ENCODE measurements at regions not wholly inside any gene's neighbourhood (a gene's known extent, or its start where the extent isn't known, plus 50 kb on each side); places are given as distances from the start of the nearest gene placed in this dataset.

DNA sequence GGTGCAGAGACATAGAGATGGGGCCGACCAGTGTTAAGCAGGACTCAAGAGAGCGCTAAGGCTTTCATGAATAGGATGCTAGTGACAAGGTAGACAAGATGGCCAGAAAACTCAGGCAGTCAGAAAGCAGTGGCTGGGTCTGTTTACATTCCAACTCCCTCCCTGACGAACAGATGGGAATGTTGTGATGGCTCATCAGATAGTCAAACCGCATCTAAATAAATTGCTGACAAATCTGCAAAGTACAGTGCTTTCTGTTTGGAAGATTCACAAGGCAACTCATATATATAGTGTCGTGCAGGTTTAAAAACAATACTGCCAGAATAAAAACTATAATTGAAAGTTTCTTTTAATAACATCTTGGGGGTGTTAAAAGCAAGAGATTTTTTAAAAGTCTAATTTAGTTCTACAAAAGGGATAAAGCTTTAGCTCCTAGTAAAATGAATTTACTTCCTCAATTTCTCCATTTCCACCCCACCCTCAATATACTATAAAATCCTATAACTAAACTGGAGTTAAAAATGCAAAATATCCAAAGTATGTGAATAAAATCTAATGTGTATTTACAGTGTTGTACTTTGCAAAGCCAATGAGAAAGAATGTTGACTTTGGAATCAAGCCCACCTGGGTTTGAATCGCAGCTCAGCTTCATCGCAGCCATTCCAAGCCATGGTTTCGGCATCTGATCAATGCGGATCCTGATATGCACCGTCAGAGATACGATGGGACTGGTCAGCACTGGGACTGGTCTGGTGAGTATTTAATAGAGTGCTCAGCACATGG lies 247.3 kb upstream of the PDE10A start:
- DNase-seq: no peak

DNA sequence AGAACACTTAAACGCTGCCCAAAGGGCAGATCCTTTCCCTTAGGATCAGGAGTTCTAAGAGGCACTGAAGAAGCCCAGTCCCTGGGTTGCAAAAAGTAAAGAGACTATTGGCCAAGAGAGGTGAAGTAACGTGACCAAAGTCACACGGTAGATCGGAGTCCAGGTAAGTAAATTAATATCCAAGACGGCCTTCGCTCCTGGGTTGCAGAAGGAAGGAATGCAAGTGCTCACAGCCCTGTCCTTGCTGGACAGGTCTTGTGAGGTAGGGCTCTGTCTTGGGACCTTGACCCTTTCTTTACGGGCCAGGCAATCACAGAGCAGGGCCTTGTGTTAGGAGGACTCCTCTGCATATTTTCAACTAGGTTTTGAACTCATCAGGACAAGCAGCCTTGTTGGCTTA lies 243.7 kb upstream of the PDE10A start:
- DNase-seq: no peak

DNA sequence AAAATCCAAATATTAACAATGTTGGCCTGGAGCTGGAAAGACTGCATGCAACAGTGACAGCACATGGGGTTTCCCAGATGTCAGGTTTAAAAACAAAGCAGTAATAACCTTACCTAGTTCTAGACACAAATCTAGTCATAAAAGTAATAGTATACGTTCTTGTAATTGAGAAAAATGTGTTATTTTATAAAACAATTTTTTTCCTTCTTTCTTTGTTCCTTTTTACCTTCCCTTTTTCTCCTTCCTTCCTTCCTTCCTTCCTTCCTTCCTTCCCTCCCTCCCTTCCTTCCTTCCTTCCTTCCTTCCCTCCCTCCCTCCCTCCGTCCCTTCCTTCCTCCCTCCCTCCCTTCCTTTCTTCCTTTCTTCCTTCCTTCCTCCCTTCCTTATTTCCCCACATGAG lies 242.7 kb upstream of the PDE10A start:
- no peak for DNase-seq

DNA sequence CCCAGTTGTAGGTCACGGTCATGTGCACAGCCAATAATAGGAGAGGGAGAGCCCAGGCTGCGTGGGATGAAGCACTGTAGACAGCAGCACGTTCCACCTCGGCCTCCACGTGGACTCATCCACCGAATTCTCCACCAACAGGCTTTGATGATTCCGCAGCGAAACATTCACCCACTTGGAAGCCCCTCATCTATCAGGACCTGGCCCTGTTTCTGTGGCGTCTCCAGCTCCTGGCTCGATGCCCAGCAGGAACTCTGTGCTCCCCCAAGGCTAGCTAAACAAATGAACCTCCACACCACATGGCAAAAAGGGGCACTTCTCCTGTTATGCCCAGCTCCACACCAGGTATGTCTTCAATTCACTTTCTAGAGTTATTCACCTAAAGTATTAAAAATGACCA lies 237.9 kb upstream of the PDE10A start:
- no peak for DNase-seq

DNA sequence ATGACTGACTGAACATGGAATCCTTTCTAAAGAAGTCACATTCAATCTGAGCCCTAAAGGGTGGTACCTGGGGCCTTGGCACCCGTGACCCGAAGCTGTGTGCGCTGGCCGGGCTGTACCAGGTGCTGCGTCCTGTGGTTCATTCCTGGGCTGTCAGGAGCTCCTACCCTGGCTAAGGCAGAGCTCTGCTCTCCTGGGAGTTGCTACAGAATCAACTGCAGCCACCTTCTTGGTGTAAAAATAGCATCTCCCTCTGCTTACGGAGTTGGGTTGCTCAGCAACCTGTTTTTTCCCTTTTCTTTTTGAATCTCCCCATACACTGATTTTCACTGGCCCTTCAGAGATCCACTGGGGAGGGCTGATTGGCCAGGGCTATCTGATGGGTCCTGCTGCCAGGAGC lies 236.6 kb upstream of the PDE10A start:
- no peak for DNase-seq

DNA sequence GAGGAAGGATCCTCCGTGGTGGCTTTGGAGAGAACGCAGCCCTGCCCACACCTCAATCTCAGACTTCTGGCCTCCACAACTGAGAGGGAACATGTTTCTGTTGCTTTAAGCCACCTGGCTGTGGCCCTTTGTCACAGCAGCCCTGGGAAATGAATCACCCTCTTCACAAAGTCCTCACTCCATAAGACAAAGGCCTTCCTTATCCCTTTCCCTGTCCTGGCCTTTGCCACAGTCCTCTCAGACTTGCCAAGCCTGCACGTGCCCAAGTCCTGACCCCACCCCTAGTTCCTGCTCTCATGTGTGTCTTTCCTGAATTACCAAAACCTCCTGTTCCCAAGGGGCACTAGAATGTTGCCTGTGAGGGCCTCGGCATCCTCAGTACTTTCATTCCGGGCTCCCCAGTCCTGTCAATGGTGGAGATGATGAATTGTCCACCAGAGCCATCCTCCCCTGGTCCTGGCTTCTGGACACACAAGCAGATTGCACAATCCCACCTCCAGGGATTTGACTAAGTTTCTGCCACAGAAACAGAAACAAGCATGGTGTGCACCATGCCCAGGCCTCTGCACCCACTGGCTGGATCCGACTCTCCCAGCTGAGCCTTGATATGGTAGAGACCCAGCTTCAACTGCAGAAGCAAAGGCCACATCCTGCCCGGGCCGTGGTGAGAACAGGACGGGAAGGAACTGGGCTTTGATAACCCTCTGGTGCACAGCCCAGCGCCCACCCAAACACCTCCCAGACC lies 232.6 kb upstream of the PDE10A start:
- no peak for DNase-seq

DNA sequence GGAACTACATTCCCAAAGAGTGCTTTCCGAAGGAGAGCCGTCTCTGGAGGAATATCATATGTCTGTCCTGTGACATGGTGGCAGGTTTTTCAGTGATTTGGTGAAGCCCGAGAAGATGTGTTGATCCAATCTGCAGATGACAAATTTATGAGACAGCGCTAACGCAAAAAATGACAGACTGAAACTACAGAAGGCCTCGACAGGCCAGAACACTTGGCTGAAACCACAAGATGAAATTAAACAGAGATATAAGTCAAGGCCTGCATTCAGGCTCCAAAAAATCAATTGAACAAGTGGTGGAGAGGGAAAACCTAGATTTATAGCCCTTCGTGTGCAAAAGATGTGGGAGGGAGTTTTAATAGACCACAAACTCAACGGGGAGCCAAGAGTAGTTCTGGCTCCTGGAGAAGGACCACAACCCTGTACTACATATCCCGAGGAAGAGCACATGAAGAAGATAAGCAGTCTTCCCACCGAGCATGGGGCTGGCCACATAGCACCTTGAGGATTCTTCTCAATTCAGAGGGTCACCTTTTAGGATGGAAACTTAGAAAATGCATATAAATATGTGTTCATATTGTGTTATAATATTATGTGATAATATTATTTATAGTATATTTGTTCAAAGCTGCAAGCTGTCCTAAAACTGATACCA lies 231.3 kb upstream of the PDE10A start:
- DNase-seq: no peak

DNA sequence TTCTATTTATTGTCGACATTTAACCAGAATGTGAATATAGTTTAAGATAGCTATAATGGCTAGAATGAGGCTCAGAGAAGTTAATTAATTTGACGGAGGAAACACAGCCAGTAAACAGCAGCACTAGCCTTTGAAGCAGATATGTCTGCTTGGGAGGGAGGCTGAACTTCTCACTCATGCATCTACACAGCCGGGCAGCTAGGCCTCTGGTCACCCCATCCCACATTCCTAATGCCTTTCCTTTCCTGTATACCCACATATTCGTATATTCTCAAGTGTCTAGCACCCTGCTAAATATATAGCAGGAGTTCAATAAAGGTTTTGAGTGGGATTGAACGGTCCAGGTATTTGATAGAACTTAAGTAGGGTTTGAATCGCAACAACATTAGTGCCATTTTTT lies 230.4 kb upstream of the PDE10A start:
- DNase-seq: no peak

DNA sequence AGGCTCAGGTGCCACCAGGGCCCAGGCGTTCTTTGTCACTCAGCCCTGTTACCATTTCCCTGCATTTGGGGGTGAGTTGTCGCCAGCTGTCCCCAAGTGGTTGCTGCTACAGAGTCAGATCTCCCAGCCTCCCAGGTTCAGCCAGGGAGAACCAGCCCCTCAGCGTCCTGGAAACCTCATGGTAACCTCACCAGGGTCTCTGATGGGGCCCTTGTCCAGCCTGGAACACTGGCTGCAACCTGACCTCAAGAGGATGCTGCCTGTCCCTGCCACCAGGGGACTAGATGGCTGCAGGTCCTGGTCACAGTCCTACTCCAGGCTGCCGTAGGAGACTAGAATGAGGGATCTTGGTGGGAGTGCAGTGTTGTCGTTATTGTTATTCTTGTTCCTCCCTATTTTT lies 228.3 kb upstream of the PDE10A start:
- DNase-seq: no peak

DNA sequence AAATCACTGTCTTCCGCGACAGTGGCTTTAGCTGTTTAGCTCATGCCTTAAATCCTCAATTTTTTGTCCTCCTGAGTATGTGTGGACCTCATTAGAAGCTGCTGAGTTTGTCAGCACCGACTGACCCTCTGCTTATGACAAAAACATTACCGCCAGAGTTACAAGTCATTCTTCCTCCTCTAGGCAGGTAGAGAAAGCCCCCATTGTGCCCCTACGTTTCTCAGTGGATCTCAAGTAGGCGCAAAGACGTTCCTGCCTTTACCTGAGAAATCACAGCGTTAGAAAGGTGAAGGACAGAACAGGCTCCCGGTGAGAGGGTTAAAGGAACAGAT lies 227.3 kb upstream of the PDE10A start:
- DNase-seq: no peak

DNA sequence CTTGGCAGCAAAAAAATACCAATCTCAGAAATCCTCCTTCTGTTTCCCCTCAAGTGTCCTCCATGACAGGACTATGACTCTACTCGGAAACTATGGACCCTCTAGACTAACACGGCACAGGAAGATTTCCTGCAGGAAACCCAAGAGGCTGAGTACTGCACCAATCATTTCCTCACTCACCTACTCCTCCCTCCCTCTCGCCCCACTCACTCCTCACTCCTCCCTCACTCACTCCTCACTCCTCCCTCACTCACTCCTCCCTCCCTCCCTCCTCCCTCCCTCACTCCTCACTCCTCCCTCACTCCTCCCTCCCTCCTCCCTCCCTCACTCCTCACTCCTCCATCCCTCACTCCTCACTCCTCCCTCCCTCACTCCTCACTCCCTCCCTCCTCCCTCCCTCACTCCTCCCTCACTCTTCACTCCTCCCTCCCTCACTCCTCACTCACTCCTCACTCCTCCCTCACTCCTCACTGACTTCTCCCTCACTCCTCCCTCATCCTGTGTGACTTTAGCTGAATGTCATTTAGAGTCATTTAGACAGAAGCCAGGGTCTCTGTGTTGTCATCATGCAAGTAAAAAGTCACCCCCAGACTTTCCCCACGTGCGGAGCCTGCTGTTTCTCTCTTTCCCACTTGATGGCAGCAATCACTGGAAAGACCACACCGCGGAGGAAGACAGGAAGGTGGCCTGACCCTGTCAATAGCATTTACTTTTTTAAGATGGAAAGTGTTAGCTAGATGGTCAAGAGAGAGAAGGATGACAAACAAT lies 226.8 kb upstream of the PDE10A start:
- peak; percentile 58 for DNase-seq

DNA sequence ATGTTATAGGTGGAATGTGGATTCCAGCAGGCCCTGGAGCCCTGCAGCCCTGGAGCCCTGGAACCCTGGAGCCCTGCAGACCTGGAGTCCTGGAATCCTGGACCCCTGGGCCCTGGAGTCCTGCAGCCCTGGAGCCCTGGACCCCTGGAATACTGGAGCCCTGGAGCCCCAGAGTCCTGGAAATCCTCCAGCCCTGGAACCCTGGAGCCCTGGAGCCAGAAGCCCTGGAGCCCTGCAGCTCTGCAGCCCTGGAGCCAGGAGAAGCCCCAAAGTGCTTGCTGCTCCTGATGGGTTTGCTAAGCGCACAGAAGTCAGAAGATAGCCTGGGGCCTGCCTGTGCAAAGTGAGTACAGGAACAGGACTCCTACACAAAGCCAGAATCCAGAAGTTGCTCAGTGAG lies 223.1 kb upstream of the PDE10A start:
- DNase-seq: no peak

DNA sequence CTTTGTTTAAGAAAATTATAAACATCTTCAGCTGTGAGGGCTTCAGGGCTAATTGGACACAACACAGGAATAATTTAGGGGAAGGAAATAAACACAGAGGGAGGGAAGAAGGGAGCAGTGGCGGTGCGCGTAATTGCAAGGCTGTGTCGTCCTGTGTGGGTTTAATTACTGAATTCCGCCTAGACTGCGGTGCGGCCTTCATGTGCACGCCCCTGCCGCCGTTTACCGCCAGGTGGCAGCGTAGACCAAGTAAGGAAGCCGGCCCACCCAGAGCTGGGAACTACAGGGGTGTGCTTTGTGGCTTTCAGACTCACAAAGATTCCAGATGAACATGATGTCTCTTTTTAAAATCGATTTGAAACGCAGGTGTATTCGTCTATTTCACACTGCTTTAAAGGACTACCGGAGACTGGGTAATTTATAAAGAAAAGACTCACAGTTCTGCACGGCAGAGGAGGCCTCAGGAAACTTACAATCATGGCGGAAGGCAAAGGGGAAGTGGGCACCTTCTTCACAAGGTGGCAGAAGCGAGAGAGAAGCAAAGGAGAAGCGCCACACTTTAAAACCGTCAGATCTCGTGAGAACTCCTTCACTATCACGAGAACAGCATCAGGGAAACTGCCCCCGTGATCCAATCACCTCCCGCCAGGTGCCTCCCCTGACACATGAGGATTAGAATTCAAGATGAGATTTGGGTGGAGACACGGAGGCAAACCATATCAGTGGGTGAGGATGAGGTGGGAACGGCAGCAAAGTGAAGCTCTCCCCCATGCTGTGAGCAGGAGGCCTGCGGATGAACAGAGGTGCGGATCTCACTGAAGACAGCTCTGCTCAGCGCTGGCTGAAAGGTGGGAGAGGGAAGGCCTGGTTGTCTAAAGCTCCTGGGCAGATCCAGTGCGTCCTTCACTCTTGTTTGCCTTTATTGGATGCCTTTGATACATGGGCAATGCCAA lies 222.0 kb upstream of the PDE10A start:
- peak; percentile 88 for DNase-seq

DNA sequence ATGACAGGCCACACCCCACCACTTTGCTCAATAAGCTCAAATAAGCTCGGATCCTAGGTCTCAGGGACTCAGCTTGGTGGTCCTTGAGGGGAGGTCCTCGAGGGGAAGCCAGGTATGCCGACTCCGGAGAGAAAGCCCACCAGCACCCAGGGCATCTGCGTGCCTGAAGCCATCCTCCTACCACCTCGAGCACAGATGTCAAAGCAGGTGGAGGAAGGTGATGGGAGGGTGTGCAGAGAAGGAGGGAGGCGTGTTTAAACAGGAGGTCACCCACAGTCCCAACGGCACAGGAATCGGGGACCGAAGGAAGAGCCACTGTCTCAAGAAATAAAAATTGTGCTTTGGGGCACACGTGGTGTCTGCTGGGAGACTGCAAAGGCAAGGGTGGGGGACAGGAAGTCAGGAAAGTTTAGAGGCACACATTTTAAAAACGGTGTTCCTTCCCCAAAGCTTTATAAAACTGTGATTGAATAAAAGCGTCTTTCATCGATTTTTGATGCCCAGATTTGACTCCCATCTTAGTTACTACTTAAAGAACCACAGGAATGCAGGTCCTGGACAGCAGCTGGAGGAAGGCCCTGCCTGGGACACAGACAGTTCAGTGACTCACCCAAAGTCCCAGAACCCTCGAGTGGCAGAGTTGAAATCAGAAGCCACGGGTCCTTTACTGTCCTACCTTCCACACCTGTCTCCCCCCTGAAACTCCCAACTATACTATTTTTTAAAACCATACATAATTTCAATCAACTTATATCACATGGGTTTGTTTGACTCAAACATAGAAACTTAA lies 221.0 kb upstream of the PDE10A start:
- DNase-seq: no peak

DNA sequence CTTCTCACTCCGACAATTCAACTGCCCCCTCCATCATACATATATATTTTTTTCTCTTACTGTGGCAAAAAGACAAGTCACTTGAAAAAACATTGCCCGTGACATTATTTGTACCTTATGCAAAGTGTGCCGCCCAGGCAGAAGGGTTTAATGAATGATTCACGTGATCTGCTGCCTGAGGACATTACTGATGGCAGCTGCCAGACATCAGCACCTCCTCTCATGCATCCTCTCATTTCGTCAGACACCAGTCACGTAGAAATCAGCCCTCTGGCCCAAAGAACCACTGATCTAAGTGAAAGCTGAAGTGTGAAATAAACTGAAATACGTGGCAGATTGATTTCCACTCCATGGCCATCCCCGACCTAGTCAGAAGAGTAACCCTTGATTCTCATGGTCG lies 218.8 kb upstream of the PDE10A start:
- DNase-seq: peak; percentile 26

DNA sequence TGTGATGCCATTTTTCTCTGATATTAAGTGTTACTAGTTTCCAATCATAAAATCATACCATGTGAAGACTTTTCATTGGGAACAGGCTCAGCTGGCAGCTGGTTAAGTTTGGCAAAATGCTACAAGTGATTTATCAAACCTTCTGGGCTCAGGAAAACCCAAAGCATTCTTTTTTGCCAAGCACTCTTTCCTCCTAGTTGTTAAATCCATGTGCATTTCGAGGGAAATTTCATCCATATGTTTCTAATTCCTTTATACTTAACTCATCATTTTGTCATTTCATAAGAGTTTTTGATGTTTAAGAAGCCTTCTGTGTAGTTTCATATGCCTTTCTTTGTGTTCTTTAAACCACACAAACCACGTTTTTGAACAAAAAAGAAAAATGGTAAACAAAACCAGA lies 217.6 kb upstream of the PDE10A start:
- DNase-seq: no peak

DNA sequence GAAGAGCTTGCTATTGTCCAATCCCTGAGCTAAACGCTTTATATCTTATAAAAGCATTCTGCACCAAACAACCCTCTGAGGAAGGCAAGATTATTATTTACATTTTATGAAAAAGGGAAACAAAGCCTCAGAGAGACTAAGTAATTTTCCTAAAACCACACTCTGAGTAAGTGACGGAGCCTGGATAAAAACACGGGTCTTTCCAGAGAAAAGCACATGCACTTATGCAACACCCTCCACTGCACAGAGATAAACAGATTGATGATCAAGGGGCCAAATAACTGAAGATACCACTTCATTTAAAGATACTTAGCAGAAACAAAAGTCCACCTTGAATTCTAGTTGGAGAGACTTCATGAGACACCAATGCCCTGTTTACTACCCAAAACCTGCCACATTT lies 214.7 kb upstream of the PDE10A start:
- DNase-seq: no peak

DNA sequence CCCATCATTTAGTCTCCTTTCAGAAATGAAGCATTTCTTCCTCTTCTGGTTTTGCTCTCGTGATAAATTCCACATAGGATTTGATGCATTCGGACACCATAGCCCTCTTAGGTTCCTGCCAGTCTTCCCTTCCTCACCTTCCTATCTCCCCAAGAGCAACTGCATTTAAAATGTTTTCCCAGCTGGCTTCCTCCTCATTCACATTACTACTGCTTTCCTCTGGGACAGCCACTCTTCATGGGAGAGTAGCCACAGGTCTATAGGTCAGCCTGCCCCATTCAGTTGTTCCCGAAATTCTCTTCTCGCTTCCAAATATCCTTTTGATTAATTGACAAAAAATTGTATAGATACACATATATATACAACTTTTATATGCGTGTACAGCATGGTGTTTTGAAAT lies 214.2 kb upstream of the PDE10A start:
- DNase-seq: no peak

DNA sequence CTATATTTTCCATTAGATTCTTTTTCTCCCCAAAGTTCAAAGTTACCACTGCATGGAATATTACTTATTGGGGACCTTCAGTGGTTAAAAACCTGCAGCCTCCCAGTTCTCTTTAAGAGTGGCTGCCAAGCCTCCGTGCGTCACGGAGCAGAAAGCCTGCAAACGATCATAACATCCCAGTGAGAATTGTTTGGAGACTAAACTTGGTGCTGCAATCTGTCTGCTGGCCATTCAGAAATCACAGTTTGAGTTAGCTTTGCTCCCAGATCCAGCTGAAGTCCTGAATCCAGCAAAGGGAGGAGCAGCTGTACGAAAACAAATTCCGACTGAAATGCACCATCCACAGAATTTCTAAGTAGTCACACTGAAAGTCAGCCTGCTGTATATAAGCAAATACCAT lies 213.5 kb upstream of the PDE10A start:
- no peak for DNase-seq

DNA sequence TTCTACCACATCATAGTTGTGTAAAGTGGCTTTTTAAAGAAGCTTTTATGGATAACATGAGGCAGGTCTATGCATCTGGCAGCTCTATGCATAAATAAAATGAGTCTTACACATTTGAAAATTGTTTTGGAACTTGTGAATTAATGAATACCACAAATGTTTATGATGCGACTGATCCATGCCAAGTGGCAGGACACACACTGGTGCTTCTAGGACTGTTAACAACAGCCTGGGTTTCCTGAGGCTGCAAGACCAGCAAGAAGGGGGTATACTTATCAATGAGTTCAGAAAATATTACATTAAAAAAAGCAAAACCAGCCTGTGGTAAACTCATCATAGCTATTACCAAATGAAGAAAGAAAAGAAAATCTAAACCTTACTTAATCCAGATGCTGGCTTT lies 212.9 kb upstream of the PDE10A start:
- DNase-seq: no peak

DNA sequence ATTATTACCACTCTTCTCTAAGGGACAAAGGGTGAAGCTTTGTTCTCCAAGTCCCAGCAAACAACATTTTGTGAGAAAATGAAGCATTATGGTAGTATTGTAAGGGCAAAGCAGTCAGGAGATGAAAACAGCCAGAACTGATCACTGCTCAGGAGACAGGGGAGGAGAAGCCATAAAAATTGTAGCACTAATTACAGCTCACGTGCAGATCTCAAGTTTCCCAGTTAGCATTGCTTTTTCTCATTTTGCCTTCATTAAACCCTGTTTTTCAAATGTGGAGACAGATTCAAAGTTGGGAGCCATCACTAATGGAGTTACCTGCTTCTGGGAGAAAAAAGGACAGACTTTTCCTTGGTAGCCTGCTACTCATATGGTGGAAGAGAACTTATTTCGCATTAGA lies 210.9 kb upstream of the PDE10A start:
- DNase-seq: no peak

Data from retina (tissue), 1 donor.